ENCODE measurements at regions not wholly inside any gene's neighbourhood (a gene's known extent, or its start where the extent isn't known, plus 50 kb on each side); places are given as distances from the start of the nearest gene placed in this dataset.

DNA sequence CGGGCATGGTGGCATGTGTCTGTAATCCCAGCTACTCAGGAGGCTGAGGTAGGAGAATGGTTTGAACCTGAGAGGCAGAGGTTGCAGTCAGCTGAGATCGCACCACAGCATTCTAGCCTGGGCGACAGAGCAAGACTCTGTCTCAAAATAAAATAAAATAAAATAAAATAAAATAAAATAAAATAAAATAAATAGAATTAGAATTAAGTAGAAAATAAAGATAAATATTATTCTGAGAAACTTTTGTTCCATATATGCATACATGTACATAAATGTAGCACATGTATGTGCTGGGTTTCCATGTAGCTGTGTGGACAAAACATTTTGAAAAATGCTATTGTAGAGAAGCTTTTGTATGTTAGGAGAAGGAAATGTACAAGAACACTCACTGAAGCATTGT is 129.4 kb upstream of the VLDLR start:
- no peak overlapping the region for H3K4me3 ChIP-seq (replicated peaks in 1 of 2; ENCODE audit: low read depth in 2 of 2, low read length in 2 of 2)
- TF ChIP-seq, protein P1, sequence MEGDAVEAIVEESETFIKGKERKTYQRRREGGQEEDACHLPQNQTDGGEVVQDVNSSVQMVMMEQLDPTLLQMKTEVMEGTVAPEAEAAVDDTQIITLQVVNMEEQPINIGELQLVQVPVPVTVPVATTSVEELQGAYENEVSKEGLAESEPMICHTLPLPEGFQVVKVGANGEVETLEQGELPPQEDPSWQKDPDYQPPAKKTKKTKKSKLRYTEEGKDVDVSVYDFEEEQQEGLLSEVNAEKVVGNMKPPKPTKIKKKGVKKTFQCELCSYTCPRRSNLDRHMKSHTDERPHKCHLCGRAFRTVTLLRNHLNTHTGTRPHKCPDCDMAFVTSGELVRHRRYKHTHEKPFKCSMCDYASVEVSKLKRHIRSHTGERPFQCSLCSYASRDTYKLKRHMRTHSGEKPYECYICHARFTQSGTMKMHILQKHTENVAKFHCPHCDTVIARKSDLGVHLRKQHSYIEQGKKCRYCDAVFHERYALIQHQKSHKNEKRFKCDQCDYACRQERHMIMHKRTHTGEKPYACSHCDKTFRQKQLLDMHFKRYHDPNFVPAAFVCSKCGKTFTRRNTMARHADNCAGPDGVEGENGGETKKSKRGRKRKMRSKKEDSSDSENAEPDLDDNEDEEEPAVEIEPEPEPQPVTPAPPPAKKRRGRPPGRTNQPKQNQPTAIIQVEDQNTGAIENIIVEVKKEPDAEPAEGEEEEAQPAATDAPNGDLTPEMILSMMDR (IDR thresholded peaks at IDR 0.05; ENCODE audit: low read depth, low read length) = no peak
- no peak for DNase-seq (ENCODE audit: low read depth in 2 of 2)

DNA sequence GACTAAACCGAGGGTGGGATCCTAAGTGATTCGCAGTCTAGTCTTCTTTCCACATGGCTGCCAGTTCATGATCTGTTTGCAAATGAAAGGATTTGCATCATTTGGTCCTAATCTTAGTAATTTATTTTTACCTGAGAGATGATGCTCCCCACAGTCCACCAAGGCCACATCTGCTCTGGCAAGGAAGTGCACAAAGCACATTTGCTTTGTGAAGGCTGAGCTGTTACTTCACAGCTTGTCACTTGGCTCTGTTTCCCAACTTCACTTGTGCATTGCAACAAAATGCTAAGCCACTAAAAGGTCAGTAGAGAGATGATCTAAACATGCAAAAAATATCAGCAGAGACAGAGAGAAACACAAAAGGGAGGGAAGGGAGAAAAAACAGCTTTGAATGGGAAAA is 128.5 kb upstream of the VLDLR start:
- TF ChIP-seq, protein P1 (IDR thresholded peaks at IDR 0.05; ENCODE audit: low read depth, low read length) = no peak
- H3K4me3 ChIP-seq (replicated peaks in 1 of 2; ENCODE audit: low read depth in 2 of 2, low read length in 2 of 2) = no peak overlapping the region
- DNase-seq (ENCODE audit: low read depth in 2 of 2) = peak; percentile 38 to 49

DNA sequence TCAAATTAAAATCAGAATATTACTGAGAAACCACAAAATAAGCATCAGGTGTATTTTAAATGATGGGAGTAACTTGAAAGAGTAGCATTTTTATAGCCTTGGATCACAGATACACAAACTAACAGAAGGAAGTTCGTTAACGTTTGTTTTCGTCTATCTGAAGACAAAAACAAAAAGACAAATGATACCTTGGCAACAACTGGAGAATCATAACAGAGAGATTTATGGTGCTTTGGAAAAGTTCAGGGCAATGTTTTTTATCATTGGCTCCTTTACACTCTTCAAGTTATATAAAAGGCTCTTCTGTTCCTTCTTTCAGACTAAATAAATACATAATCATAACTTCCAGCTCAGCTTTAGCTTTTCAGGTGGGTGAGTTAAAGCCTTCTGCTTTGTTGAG is 128.1 kb upstream of the VLDLR start:
- TF ChIP-seq, protein P1 (IDR thresholded peaks at IDR 0.05; ENCODE audit: low read depth, low read length) = no peak
- DNase-seq (ENCODE audit: low read depth in 2 of 2) = no peak
- no peak overlapping the region for H3K4me3 ChIP-seq (replicated peaks in 1 of 2; ENCODE audit: low read depth in 2 of 2, low read length in 2 of 2)

DNA sequence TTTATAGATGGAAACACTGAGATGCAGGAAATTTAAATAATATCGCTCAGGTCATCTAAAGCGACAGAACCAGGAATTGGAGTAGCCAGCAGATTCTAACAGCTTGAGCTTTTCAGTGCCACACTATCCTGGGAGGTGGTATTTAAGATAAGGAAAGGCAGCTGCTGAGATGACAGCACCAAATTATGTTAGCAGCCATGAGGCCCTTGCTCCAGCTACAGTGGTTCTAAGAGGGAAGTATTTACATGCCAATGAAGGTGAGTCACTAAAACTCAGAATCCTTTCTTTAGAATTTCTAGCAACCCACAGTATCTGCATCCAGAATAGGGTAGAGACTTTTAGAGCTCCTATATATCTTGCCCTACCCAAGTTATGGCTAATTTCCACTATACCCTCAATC is 127.0 kb upstream of the VLDLR start:
- no peak overlapping the region for H3K4me3 ChIP-seq (replicated peaks in 1 of 2; ENCODE audit: low read depth in 2 of 2, low read length in 2 of 2)
- TF ChIP-seq, protein P1 (IDR thresholded peaks at IDR 0.05; ENCODE audit: low read depth, low read length) = no peak
- peak; percentile 58 to 65 for DNase-seq (ENCODE audit: low read depth in 2 of 2)

DNA sequence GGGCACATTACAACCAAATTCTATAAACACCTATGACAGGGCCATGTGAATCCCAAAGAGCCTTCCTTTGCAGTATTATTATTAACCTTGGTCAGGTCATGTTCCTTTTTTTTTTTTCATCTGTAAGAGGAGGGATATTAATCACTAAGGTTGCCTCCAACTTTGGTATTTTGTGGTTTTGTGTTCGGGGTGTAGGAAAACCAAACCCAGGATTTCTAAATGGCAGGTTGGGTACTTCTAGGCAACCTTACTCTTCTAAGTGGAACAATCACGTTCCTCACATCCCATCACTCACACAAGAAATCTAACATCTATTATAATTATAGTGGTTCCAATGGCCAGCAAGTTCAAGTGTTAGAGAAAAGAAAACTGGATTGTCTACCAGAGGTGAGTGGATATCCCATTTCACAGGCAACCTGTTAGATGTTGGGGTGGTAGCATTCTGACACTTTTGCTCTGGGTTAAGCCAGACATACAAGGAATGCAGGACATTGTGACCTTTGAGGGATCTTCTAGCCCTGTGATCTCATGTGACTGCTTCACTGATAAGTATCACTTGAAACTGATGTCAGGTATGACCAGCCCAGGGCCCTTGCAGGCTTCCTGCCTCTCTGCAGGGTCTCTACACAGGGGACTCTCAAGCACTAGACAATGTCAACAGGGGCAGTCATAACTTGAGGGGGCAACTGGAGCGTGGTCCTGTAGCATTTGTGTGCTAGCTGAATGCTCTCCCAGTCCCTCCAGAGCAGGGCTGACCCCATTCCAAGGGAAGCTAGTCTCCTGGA is 126.2 kb upstream of the VLDLR start:
- TF ChIP-seq, protein P1 (IDR thresholded peaks at IDR 0.05; ENCODE audit: low read depth, low read length) = no peak
- no peak for DNase-seq (ENCODE audit: low read depth in 2 of 2)
- H3K4me3 ChIP-seq (replicated peaks in 1 of 2; ENCODE audit: low read depth in 2 of 2, low read length in 2 of 2) = no peak overlapping the region

DNA sequence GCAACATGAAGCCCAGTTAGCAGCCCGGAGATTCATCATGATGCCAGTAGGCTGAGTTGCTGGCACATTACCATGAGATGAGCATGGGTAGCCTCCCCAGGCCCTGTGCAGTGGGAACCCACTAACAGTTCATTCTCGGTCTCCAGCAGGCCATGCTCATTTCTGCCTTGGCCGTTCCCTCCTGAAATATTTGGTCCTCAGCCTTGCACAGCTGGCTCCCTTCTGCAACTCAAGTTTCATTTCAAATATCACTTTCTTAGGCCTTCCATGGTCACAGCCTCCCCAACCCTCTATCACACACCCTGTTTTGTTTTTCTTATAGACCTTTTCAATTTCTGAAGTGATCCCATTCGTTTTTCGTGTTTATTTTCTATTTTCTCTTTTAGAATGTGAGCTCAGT is 125.4 kb upstream of the VLDLR start:
- H3K4me3 ChIP-seq (replicated peaks in 1 of 2; ENCODE audit: low read depth in 2 of 2, low read length in 2 of 2) = no peak overlapping the region
- DNase-seq (ENCODE audit: low read depth in 2 of 2) = no peak
- TF ChIP-seq, protein P1 (IDR thresholded peaks at IDR 0.05; ENCODE audit: low read depth, low read length) = no peak

DNA sequence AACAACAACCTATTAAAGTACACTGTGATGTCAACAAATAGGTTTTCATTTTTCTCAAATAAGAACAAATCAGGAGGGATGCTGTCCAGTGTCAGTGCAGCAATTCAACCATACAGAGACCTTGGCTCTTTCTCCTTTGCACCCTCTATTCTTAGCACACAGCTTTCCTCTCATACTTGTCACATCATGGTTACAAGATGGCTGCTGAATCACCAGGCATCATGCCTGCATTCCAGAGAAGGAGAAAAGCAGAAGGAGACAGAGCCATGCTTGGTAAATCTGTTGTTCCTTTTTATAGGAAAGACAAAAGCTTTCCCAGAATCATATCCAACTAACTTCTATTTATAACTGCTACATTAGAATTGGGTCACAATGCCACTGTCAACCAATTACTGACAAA is 124.7 kb upstream of the VLDLR start:
- TF ChIP-seq, protein P1 (IDR thresholded peaks at IDR 0.05; ENCODE audit: low read depth, low read length) = no peak
- no peak overlapping the region for H3K4me3 ChIP-seq (replicated peaks in 1 of 2; ENCODE audit: low read depth in 2 of 2, low read length in 2 of 2)
- DNase-seq (ENCODE audit: low read depth in 2 of 2) = no peak

All from cardiac fibroblast (primary cell).